H9 (cell line): ENCODE measurements at regions not wholly inside any gene's neighbourhood (a gene's known extent, or its start where the extent isn't known, plus 50 kb on each side); places are given as distances from the start of the nearest gene placed in this dataset.

Source experiments
- DNase-seq: peaks from one replicate; pipeline ENCODE4 v3.0.0-alpha.2; 2017
- H2AFZ ChIP-seq: one replicate; pipeline ENCODE4 v1.6.1; 2013; ENCODE audit warnings: mild to moderate bottlenecking, low read length, control low read depth, moderate library complexity
- H2AK5ac ChIP-seq: 2 replicates; pipeline ENCODE4 v1.6.1; 2013; ENCODE audit warnings: low read length, control low read depth, mixed read lengths; ENCODE audit not compliant: insufficient read length
- H2BK120ac ChIP-seq: one replicate; pipeline ENCODE4 v1.6.1; 2013; ENCODE audit warnings: low read depth, mild to moderate bottlenecking, low read length, control low read depth, inconsistent platforms; ENCODE audit not compliant: poor library complexity, severe bottlenecking
- H2BK12ac ChIP-seq: 2 replicates; pipeline ENCODE4 v1.6.1; 2013; ENCODE audit warnings: low read length, control low read depth, mixed read lengths, low read depth; ENCODE audit not compliant: insufficient read length
- H2BK15ac ChIP-seq: 2 replicates; pipeline ENCODE4 v1.6.1; 2013; ENCODE audit warnings: low read depth, low read length, control low read depth
- H2BK20ac ChIP-seq: one replicate; pipeline ENCODE4 v1.6.1; 2013; ENCODE audit warnings: low read depth, mild to moderate bottlenecking, low read length, control low read depth, inconsistent platforms; ENCODE audit not compliant: poor library complexity, severe bottlenecking
- H2BK5ac ChIP-seq: 2 replicates; pipeline ENCODE4 v1.6.1; 2013; ENCODE audit warnings: low read length, control low read depth, mixed read lengths; ENCODE audit not compliant: insufficient read length
- H3K14ac ChIP-seq: 2 replicates; pipeline ENCODE4 v1.6.1; 2013; ENCODE audit warnings: low read length, control low read depth; ENCODE audit not compliant: insufficient read depth
- H3K18ac ChIP-seq: 2 replicates; pipeline ENCODE4 v1.6.1; 2013; ENCODE audit warnings: low read depth, mild to moderate bottlenecking, mixed read lengths, low read length, control low read depth; ENCODE audit not compliant: insufficient read length
- H3K23ac ChIP-seq: 2 replicates; pipeline ENCODE4 v1.6.1; 2013; ENCODE audit warnings: low read length, control low read depth, mixed read lengths, low read depth; ENCODE audit not compliant: insufficient read length
- H3K23me2 ChIP-seq: 2 replicates; pipeline ENCODE4 v1.6.1; 2013; ENCODE audit warnings: low read depth, mild to moderate bottlenecking, mixed read lengths, low read length, control low read depth; ENCODE audit not compliant: insufficient read length, poor library complexity, severe bottlenecking
- H3K27ac ChIP-seq: 2 replicates; pipeline ENCODE4 v1.5.1; 2013; ENCODE audit warnings: low read length, control low read depth, mixed read lengths, low read depth; ENCODE audit not compliant: insufficient read length
- H3K27me3 ChIP-seq: 2 replicates; pipeline ENCODE4 v1.6.1; 2013; ENCODE audit warnings: low read length, control low read depth, inconsistent platforms; ENCODE audit not compliant: insufficient read depth
- H3K4ac ChIP-seq: 2 replicates; pipeline ENCODE4 v1.6.1; 2013; ENCODE audit warnings: low read depth, mild to moderate bottlenecking, control low read depth, inconsistent platforms, low read length, moderate library complexity
- H3K4me1 ChIP-seq: 2 replicates; pipeline ENCODE4 v1.6.1; 2013; ENCODE audit warnings: low read length, control low read depth, inconsistent platforms; ENCODE audit not compliant: insufficient read depth
- H3K4me2 ChIP-seq: 2 replicates; pipeline ENCODE4 v1.6.1; 2013; ENCODE audit warnings: low read length, control low read depth, mixed read lengths; ENCODE audit not compliant: insufficient read length, insufficient read depth
- H3K56ac ChIP-seq: 2 replicates; pipeline ENCODE4 v1.6.1; 2013; ENCODE audit warnings: low read depth, mild to moderate bottlenecking, mixed read lengths, low read length, control low read depth; ENCODE audit not compliant: insufficient read length
- H3K79me1 ChIP-seq: 2 replicates; pipeline ENCODE4 v1.6.1; 2013; ENCODE audit warnings: low read depth, mild to moderate bottlenecking, moderate library complexity, low read length, control low read depth, inconsistent platforms; ENCODE audit not compliant: insufficient read depth, poor library complexity, severe bottlenecking
- H3K79me2 ChIP-seq: 2 replicates; pipeline ENCODE4 v1.6.1; 2013; ENCODE audit warnings: low read length, control low read depth, inconsistent platforms; ENCODE audit not compliant: insufficient read depth
- H3K9ac ChIP-seq: 2 replicates; pipeline ENCODE4 v1.6.1; 2013; ENCODE audit warnings: low read length, control low read depth, mixed read lengths; ENCODE audit not compliant: insufficient read length; ENCODE audit errors: extremely low read depth
- H3K9me3 ChIP-seq: one replicate; pipeline ENCODE4 v1.6.1; 2013; ENCODE audit warnings: low read depth, low read length, inconsistent platforms; ENCODE audit not compliant: control insufficient read depth
- H3T11ph ChIP-seq: one replicate; pipeline ENCODE4 v1.6.1; 2013; ENCODE audit warnings: mild to moderate bottlenecking, low read length, control low read depth, inconsistent platforms
- H4K20me1 ChIP-seq: one replicate; pipeline ENCODE4 v1.6.1; 2013; ENCODE audit not compliant: control insufficient read depth, insufficient read length, insufficient read depth
- H4K5ac ChIP-seq: 2 replicates; pipeline ENCODE4 v1.6.1; 2013; ENCODE audit warnings: low read depth, mild to moderate bottlenecking, mixed read lengths, low read length, control low read depth; ENCODE audit not compliant: insufficient read length
- H4K8ac ChIP-seq: replicated peaks from 2 replicates; pipeline ENCODE4 v1.6.1; 2013; ENCODE audit warnings: low read length, control low read depth, mixed read lengths, low read depth; ENCODE audit not compliant: insufficient read length
- H4K91ac ChIP-seq: 2 replicates; pipeline ENCODE4 v1.6.1; 2013; ENCODE audit warnings: low read depth, mild to moderate bottlenecking, moderate library complexity, mixed read lengths, low read length, control low read depth; ENCODE audit not compliant: insufficient read length
- H3K27ac Mint-ChIP-seq, 3 experiments: 2 replicates in 2 of 3; 3 replicates in 1 of 3; pipeline ENCODE4 v1.8.0; 2020 to 2021; ENCODE audit warnings: mixed read lengths in 3 of 3, mild to moderate bottlenecking in 1 of 3, moderate library complexity in 1 of 3
- H3K27me3 Mint-ChIP-seq: 2 replicates; pipeline ENCODE4 v1.8.0; 2021; ENCODE audit warnings: low read depth, mild to moderate bottlenecking, moderate library complexity, mixed read lengths
- H3K36me3 Mint-ChIP-seq, 3 experiments: 2 replicates in 2 of 3; 3 replicates in 1 of 3; pipeline ENCODE4 v1.8.0; 2020 to 2021; ENCODE audit warnings: low read depth in 3 of 3, mixed read lengths in 3 of 3; ENCODE audit not compliant: insufficient read depth in 1 of 3
- H3K4me1 Mint-ChIP-seq, 2 experiments: 2 replicates each; pipeline ENCODE4 v1.8.0; 2020; ENCODE audit warnings: mixed read lengths in 2 of 2
- H3K4me3 Mint-ChIP-seq, 2 experiments: 2 replicates in 1 of 2; 3 replicates in 1 of 2; pipeline ENCODE4 v1.8.0; 2020 to 2021; ENCODE audit warnings: mild to moderate bottlenecking in 2 of 2, mixed read lengths in 2 of 2, moderate library complexity in 1 of 2
- H3K9me3 Mint-ChIP-seq, 2 experiments: 2 replicates in 1 of 2; 3 replicates in 1 of 2; pipeline ENCODE4 v1.8.0; 2020; ENCODE audit warnings: mild to moderate bottlenecking in 2 of 2, mixed read lengths in 2 of 2, moderate library complexity in 1 of 2
- WGBS: extraction: QIAGEN DNeasy Blood & Tissue Kit; methylation state at CpG from one replicate; pipeline ENCODE4 v1.1.7; 2013; ENCODE audit warnings: missing lambda C conversion rate, low lambda C conversion rate, mixed read lengths; ENCODE audit not compliant: insufficient read length; ENCODE audit errors: extremely low coverage; 5-methylcytosine and 5-hydroxymethylcytosine counted together
- TF ChIP-seq, protein P1 (sequence below): fragments of 200-600 bp; sonication (generic); conservative IDR thresholded peaks from 3 replicates; pipeline ENCODE4 v1.8.0; 2021; ENCODE audit warnings: antibody characterized with exemption, mild to moderate bottlenecking

DNA sequence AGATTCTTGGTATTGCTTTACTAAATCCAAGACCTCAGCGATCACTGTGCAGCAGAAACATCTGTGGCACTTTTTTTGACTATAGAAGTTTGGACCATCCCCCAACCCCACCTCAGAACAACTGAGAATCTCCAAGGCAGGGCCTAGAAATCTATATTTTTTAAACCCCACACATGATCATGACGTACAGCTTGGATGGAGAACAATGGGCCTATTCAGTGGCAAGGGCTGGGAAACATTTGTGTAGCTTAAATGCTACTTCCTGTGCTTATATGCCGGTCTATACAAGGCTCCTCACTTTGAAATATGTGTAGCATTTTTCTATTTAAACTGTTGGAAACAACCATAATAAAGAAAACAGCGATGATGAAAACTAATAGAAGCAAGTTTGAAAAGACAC is 55.1 kb upstream of the SPRED1 start:
- WGBS = no CpG with 5 or more reads among the region's 4 CpGs
- H3K23me2 ChIP-seq = no peaks in the 10 kb centered on the region
- no peak overlapping the region for H3K27ac Mint-ChIP-seq

More for the DNA sequence above, 55.1 kb upstream of the SPRED1 start:
- no peak overlapping the region for H3K23ac ChIP-seq
- H4K5ac ChIP-seq = no peak overlapping the region
- no peak overlapping the region for H2BK12ac ChIP-seq
- no peak overlapping the region for H3K4me2 ChIP-seq
- no peak overlapping the region for H2BK120ac ChIP-seq
- H3K79me2 ChIP-seq = no peaks in the 10 kb centered on the region
- H3K4me1 ChIP-seq = no peaks in the 10 kb centered on the region; the same call in 1 of the 2 replicates
- H3K27me3 ChIP-seq = no peaks in the 10 kb centered on the region
- no peak overlapping the region for H4K8ac ChIP-seq
- H3K27ac ChIP-seq = no peak overlapping the region
- Mint-ChIP-seq H3K4me1 (peaks cover 2 to 6% of the 10 kb centered on the region in 2 experiments; a peak in 3 of 4 replicates), H3K27me3 (no peaks in the 10 kb centered on the region; the same call in 1 of the 2 replicates), H3K9me3 (no peaks in the 10 kb centered on the region), H3K36me3 (no peaks in the 10 kb centered on the region), H3K4me3 (no peak overlapping the region)
- H4K91ac ChIP-seq = no peak overlapping the region
- H2BK20ac ChIP-seq = no peak overlapping the region
- no peak overlapping the region for H2BK5ac ChIP-seq
- no peaks in the 10 kb centered on the region for H4K20me1 ChIP-seq
- TF ChIP-seq, protein P1, sequence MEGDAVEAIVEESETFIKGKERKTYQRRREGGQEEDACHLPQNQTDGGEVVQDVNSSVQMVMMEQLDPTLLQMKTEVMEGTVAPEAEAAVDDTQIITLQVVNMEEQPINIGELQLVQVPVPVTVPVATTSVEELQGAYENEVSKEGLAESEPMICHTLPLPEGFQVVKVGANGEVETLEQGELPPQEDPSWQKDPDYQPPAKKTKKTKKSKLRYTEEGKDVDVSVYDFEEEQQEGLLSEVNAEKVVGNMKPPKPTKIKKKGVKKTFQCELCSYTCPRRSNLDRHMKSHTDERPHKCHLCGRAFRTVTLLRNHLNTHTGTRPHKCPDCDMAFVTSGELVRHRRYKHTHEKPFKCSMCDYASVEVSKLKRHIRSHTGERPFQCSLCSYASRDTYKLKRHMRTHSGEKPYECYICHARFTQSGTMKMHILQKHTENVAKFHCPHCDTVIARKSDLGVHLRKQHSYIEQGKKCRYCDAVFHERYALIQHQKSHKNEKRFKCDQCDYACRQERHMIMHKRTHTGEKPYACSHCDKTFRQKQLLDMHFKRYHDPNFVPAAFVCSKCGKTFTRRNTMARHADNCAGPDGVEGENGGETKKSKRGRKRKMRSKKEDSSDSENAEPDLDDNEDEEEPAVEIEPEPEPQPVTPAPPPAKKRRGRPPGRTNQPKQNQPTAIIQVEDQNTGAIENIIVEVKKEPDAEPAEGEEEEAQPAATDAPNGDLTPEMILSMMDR = no peak
- H2AFZ ChIP-seq = no peak overlapping the region
- no peak overlapping the region for H3K56ac ChIP-seq
- no peak overlapping the region for H3K14ac ChIP-seq
- H3T11ph ChIP-seq = no peak overlapping the region
- no peak overlapping the region for H3K4ac ChIP-seq
- no peak overlapping the region for H2AK5ac ChIP-seq
- no peak overlapping the region for H3K9ac ChIP-seq
- no peak for DNase-seq
- no peaks in the 10 kb centered on the region for H3K79me1 ChIP-seq
- H3K18ac ChIP-seq = no peak overlapping the region
- H2BK15ac ChIP-seq = no peak overlapping the region
- no peaks in the 10 kb centered on the region for H3K9me3 ChIP-seq
